ENCODE measurements at regions not wholly inside any gene's neighbourhood (a gene's known extent, or its start where the extent isn't known, plus 50 kb on each side); places are given as distances from the start of the nearest gene placed in this dataset.

DNA sequence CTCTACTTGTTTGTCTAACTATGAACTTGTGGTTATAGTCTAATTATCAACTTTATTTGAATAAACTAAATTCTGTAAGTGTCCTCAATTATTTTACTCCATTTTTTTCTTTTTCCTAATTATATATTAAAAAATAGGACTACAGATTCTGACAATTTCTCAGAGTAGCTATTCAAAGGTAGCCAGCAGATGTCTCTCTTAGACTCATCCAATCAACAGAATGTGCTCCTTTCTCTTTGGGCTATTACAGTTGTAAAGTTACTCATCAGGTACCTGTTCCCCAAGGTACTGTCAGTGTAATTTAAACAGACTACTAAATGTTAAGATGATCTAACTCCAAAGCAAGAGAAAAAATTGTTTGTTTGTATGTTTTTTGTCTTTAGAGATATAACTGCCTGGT, 248.6 kb downstream of the PCDH18 start:
- no peak overlapping the region for H2AFZ ChIP-seq
- H3K27ac ChIP-seq = no peak overlapping the region
- H4K20me1 ChIP-seq (ENCODE audit: insufficient read depth) = no peaks in the 10 kb centered on the region
- CTCF ChIA-PET = no interaction called here
- no peak for DNase-seq
- H3K79me2 ChIP-seq (ENCODE audit: low read depth) = no peaks in the 10 kb centered on the region
- H3F3A ChIP-seq (ENCODE audit: insufficient read depth, low read depth) = no peaks in the 10 kb centered on the region
- TF ChIP-seq EZH2 (IDR thresholded peaks at IDR 0.05; ENCODE audit: low read depth) = no peak
- TF ChIP-seq CTCF (conservative IDR thresholded peaks at IDR 0.05) = no peak; the same call in 1 of the 2 replicates
- intact Hi-C loops (cut with micrococcal nuclease; ENCODE audit: unreplicated experiment) = loop anchor here (10.0 kb wide), 1 partner anchor 581 kb away; no protein-coding TSS in a partner anchor
- H3K4me3 ChIP-seq = no peak overlapping the region
- H3K36me3 ChIP-seq (ENCODE audit: low read depth) = no peaks in the 10 kb centered on the region
- POLR2A ChIA-PET (ENCODE audit: unreplicated experiment) = interaction anchor here (0.5 kb wide), 1 partner anchor 654 kb away, joined by 3 read pairs; no protein-coding TSS in a partner anchor
- no TSS peak for BruUV-seq (replicated peaks)
- no peak overlapping the region for H3K4me2 ChIP-seq
- H3K9me2 ChIP-seq (ENCODE audit: insufficient read depth) = no peaks in the 10 kb centered on the region
- no peaks in the 10 kb centered on the region for H3K27me3 ChIP-seq (ENCODE audit: insufficient read depth, low read depth)
- no peaks in the 10 kb centered on the region for H3K9me3 ChIP-seq (ENCODE audit: insufficient read depth, low read depth)
- H3K4me1 ChIP-seq (replicated peaks; ENCODE audit: insufficient read depth) = no peaks in the 10 kb centered on the region

- BruUV-seq (replicated peaks) = no TSS peak
- H3K9me3 ChIP-seq (ENCODE audit: insufficient read depth, low read depth) = no peaks in the 10 kb centered on the region
- H3K79me2 ChIP-seq (ENCODE audit: low read depth) = no peaks in the 10 kb centered on the region
- H3K27me3 ChIP-seq (ENCODE audit: insufficient read depth, low read depth) = no peaks in the 10 kb centered on the region
- no peaks in the 10 kb centered on the region for H3F3A ChIP-seq (ENCODE audit: insufficient read depth, low read depth)
- TF ChIP-seq CTCF (conservative IDR thresholded peaks at IDR 0.05) (no peak), EZH2 (IDR thresholded peaks at IDR 0.05; ENCODE audit: low read depth) (no peak)
- H4K20me1 ChIP-seq (ENCODE audit: insufficient read depth) = no peaks in the 10 kb centered on the region
- no peaks in the 10 kb centered on the region for H3K4me1 ChIP-seq (replicated peaks; ENCODE audit: insufficient read depth)
- H3K4me3 ChIP-seq = no peak overlapping the region
- H2AFZ ChIP-seq = no peak overlapping the region
- ChIA-PET POLR2A (ENCODE audit: unreplicated experiment) (no interaction called here), CTCF (no interaction called here)
- intact Hi-C loops (cut with micrococcal nuclease; ENCODE audit: unreplicated experiment) = no loop called here
- no peak overlapping the region for H3K4me2 ChIP-seq
- DNase-seq = no peak
- no peaks in the 10 kb centered on the region for H3K36me3 ChIP-seq (ENCODE audit: low read depth)
- H3K27ac ChIP-seq = no peak overlapping the region
- H3K9me2 ChIP-seq (ENCODE audit: insufficient read depth) = no peaks in the 10 kb centered on the region; the same call in 1 of the 2 replicates
Observed at GRCh38 chr4:137278431-137278830, 253.9 kb downstream of the PCDH18 start.

- H4K20me1 ChIP-seq (ENCODE audit: insufficient read depth) = no peaks in the 10 kb centered on the region
- CTCF ChIA-PET = no interaction called here
- TF ChIP-seq CTCF (conservative IDR thresholded peaks at IDR 0.05) = no peak
- no peak for TF ChIP-seq EZH2 (IDR thresholded peaks at IDR 0.05; ENCODE audit: low read depth)
Observed at GRCh38 chr4:137274404-137274803, 257.9 kb downstream of the PCDH18 start.

More at GRCh38 chr4:137274404-137274803, 257.9 kb downstream of the PCDH18 start:
- Histone ChIP-seq H3K4me2 (no peak overlapping the region), H2AFZ (no peak overlapping the region), H3K4me3 (no peak overlapping the region), H3K9me2 (ENCODE audit: insufficient read depth) (no peaks in the 10 kb centered on the region; the same call in 1 of the 2 replicates), H3K9me3 (ENCODE audit: insufficient read depth, low read depth) (no peaks in the 10 kb centered on the region), H3K4me1 (replicated peaks; ENCODE audit: insufficient read depth) (no peaks in the 10 kb centered on the region), H3F3A (ENCODE audit: insufficient read depth, low read depth) (no peaks in the 10 kb centered on the region), H3K36me3 (ENCODE audit: low read depth) (no peaks in the 10 kb centered on the region), H3K27me3 (ENCODE audit: insufficient read depth, low read depth) (no peaks in the 10 kb centered on the region), H3K27ac (no peak overlapping the region), H3K79me2 (ENCODE audit: low read depth) (no peaks in the 10 kb centered on the region)
- intact Hi-C loops (cut with micrococcal nuclease; ENCODE audit: unreplicated experiment) = no loop called here
- POLR2A ChIA-PET (ENCODE audit: unreplicated experiment) = no interaction called here
- no peak for DNase-seq
- BruUV-seq (replicated peaks) = no TSS peak

Data from PC-9 (cell line).